ENCODE measurements at regions not wholly inside any gene's neighbourhood (a gene's known extent, or its start where the extent isn't known, plus 50 kb on each side); places are given as distances from the start of the nearest gene placed in this dataset.

GRCh38 chrX:127782904-127783303, 269.3 kb downstream of the ACTRT1 start:
- TF ChIP-seq CTCF (IDR thresholded peaks at IDR 0.05) (no peak), TCF7L2 (IDR thresholded peaks at IDR 0.05; ENCODE audit: low read depth, low read length) (no peak), POLR2AphosphoS5 (IDR thresholded peaks at IDR 0.05; ENCODE audit: low read depth, low read length) (no peak), REST (IDR thresholded peaks at IDR 0.05; ENCODE audit: insufficient read depth in 1 of 2, low read depth in 2 of 2, low read length in 1 of 2) (no peak)
